ENCODE measurements at regions not wholly inside any gene's neighbourhood (a gene's known extent, or its start where the extent isn't known, plus 50 kb on each side); places are given as distances from the start of the nearest gene placed in this dataset.

GRCh38 chr4:17164666-17165065, 266.2 kb upstream of the LDB2 start:
- peak; percentile 49 for DNase-seq (ENCODE audit: low read depth)
- TF ChIP-seq, protein P1, sequence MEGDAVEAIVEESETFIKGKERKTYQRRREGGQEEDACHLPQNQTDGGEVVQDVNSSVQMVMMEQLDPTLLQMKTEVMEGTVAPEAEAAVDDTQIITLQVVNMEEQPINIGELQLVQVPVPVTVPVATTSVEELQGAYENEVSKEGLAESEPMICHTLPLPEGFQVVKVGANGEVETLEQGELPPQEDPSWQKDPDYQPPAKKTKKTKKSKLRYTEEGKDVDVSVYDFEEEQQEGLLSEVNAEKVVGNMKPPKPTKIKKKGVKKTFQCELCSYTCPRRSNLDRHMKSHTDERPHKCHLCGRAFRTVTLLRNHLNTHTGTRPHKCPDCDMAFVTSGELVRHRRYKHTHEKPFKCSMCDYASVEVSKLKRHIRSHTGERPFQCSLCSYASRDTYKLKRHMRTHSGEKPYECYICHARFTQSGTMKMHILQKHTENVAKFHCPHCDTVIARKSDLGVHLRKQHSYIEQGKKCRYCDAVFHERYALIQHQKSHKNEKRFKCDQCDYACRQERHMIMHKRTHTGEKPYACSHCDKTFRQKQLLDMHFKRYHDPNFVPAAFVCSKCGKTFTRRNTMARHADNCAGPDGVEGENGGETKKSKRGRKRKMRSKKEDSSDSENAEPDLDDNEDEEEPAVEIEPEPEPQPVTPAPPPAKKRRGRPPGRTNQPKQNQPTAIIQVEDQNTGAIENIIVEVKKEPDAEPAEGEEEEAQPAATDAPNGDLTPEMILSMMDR (IDR thresholded peaks at IDR 0.05; ENCODE audit: low read length, missing control alignments): no peak
- H3K4me3 ChIP-seq (replicated peaks; ENCODE audit: low read depth, low read length): no peak overlapping the region

- no peak for DNase-seq (ENCODE audit: low read depth)
- TF ChIP-seq, protein P1 (IDR thresholded peaks at IDR 0.05; ENCODE audit: low read length, missing control alignments): no peak
- no peak overlapping the region for H3K4me3 ChIP-seq (replicated peaks; ENCODE audit: low read depth, low read length)
Observed at GRCh38 chr4:17163156-17163771, 264.8 kb upstream of the LDB2 start.

DNA sequence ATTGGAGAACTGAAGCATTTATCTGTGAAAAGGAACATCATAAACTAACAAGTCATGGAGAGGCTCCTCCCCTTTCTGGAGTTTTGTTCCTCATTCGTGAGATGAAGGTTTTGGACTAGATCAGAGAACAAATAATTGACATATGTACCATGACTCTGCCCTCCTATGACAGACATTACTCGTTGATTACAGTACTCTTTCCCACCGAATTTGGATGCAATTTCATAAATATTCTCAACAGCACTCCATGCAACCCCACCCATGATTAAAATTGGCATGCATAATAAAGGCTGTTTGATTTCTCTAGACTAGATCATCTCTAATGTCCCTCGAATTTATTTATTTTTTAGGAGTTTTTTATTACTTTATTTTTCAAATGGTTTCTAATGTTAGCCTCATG, 258.9 kb upstream of the LDB2 start:
- TF ChIP-seq, protein P1 (IDR thresholded peaks at IDR 0.05; ENCODE audit: low read length, missing control alignments): no peak
- H3K4me3 ChIP-seq (replicated peaks; ENCODE audit: low read depth, low read length): no peak overlapping the region
- DNase-seq (ENCODE audit: low read depth): no peak

GRCh38 chr4:17155486-17155885, 257.0 kb upstream of the LDB2 start:
- TF ChIP-seq, protein P1 (IDR thresholded peaks at IDR 0.05; ENCODE audit: low read length, missing control alignments): peak; percentile 10
- H3K4me3 ChIP-seq (replicated peaks; ENCODE audit: low read depth, low read length): no peak overlapping the region
- peak; percentile 61 for DNase-seq (ENCODE audit: low read depth)

GRCh38 chr4:17153572-17153971, 255.1 kb upstream of the LDB2 start:
- no peak for DNase-seq (ENCODE audit: low read depth)
- TF ChIP-seq, protein P1 (IDR thresholded peaks at IDR 0.05; ENCODE audit: low read length, missing control alignments): no peak
- H3K4me3 ChIP-seq (replicated peaks; ENCODE audit: low read depth, low read length): no peak overlapping the region

GRCh38 chr4:17152941-17153540, 254.6 kb upstream of the LDB2 start:
- TF ChIP-seq, protein P1 (IDR thresholded peaks at IDR 0.05; ENCODE audit: low read length, missing control alignments): no peak
- H3K4me3 ChIP-seq (replicated peaks; ENCODE audit: low read depth, low read length): no peak overlapping the region
- DNase-seq (ENCODE audit: low read depth): no peak

DNA sequence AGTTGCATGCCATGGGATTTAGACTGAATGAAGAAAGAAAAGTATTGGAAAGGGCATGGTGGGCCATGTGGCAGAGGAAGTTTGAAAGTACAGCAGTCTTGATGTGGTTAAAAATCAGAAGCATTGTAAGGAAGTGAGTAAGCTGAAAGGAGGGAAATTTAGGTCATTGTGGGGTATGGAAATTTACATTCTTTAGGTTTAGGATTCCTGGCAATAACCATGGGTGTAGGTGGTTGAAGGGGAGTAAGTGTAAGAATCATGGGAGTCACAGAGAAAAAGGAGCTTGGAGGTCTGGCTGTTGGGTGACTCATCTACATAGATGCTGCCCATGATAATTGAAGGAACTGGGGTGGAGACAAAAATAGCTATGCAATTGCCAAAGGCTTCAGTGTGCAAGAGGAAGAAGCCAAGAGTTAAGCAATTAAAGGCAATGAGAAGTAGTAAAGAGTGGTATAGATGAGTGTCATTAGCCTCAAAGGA, 243.8 kb upstream of the LDB2 start:
- peak; percentile 96 for DNase-seq (ENCODE audit: low read depth)
- TF ChIP-seq, protein P1 (IDR thresholded peaks at IDR 0.05; ENCODE audit: low read length, missing control alignments): no peak
- H3K4me3 ChIP-seq (replicated peaks; ENCODE audit: low read depth, low read length): no peak overlapping the region

All from fibroblast of pulmonary artery (primary cell).